Femur (tissue), 1 donor: ENCODE measurements at regions not wholly inside any gene's neighbourhood (a gene's known extent, or its start where the extent isn't known, plus 50 kb on each side); places are given as distances from the start of the nearest gene placed in this dataset.
A peak's percentile ranks its signal among the peaks of the same experiment; 100 is the strongest.
"Not testable (repeated sequence)": the region's sequence is repeated elsewhere in the genome, so short reads cannot be mapped to it uniquely, and the experiment has no call there.

Source experiments
- DNase-seq: peaks from one replicate; pipeline ENCODE4 v3.0.0-alpha.2; 2017

DNA sequence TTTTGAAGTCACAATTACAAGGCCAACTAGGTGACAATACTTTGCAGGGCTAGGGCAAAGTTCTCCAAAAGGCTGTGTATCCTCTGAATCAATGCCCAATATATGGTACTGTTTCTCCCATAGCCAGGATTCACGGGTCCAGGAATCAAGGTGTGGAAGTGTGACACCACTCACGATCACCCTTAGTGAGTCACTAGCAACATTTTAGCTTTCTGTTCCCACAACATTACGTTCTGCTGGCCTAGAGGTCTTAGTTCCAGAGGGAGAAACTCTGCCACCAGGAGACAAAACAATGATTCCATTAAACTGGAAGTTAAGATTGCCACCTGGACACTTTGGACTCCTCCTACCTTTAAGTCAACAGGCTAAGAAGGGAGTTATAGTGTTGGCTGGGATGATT lies 88.5 kb upstream of the RANBP6 start:
- DNase-seq, result not testable (repeated sequence)

DNA sequence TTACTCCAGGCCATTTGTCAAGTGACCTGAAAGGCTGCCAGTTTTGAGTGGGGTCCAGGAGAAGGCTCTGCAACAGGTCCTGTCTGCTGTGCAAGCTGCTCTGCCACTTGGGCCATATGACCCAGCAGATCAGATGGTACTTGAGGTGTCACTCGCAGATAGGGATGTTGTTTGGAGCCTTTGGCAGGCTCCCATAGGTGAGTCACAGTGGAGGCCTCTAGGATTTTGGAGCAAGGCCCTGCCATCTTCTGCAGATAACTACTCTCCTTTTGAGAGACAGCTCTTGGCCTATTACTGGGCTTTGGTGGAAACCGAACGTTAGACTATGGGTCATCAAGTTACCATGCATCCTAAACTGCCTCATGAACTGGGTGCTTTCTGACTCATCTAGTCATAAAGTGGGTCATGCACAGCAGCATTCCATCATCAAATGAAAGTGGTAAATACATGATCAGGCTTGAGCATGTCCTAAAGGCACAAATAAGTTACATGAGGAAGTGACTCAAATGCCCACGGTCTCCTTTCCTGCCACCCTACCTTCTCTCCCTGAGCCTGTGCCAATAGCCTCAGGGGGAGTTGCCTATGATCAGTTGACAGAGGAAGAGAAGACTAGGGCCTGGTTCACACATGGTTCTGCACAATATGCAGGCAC lies 87.0 kb upstream of the RANBP6 start:
- DNase-seq, result not testable (repeated sequence)

DNA sequence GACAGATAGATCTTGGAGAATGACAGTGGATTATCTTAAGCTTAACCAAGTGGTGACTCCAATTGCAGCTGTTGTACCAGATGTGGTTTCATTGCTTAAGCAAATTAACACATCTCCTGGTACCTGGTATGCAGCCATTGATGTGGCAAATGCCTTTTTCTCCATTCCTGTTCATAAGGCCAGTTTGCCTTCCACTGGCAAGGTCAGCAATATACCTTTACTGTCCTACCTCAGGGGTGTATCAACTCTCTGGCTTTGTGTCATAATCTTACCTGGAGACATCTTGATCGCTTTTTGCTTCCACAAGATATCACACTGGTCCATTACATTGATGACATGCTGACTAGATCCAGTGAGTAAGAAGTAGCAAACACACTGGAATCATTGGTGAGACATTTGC lies 86.3 kb upstream of the RANBP6 start:
- DNase-seq, result not testable (repeated sequence)

GRCh38 chr9:6099346-6099745 lies 83.9 kb upstream of the RANBP6 start:
- not testable (repeated sequence) for DNase-seq

DNA sequence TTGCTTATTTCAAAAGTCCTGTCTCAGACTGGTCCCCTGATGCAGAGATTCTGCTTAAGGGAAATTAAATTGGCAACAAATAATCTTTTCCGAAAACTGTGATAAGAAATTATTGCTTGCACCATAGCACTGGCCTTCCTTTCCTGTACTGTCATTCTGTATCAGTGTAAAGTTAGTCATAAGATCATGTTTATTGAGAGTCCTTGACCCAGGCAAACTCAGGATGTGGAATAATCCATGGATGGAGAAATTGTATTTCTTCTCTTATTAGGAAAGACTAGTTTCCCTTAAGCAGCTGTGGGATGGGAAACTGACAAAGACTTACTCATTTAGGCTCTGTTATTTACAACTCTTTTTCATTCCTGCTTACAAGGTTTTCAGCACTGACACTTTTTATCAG lies 83.0 kb upstream of the RANBP6 start:
- no peak for DNase-seq

DNA sequence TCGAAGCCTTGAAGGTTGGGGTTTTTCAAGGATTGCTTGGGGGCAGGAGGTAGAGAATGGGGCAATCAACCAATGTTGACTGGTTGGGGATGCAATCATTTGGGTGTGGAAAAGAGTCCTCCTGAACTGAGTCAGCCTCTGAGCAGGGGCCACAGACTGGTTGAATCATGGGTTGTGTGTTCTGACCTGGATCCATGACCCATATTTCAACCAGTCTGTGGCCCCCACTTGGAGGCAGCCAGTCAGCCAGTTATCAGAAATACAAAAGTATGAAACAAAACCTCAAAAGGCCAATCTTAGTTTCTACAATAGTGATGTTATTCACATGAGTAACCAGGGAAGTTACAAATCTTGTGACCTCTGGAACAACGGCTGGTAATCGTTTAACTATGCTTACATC lies 81.4 kb upstream of the RANBP6 start:
- no peak for DNase-seq

DNA sequence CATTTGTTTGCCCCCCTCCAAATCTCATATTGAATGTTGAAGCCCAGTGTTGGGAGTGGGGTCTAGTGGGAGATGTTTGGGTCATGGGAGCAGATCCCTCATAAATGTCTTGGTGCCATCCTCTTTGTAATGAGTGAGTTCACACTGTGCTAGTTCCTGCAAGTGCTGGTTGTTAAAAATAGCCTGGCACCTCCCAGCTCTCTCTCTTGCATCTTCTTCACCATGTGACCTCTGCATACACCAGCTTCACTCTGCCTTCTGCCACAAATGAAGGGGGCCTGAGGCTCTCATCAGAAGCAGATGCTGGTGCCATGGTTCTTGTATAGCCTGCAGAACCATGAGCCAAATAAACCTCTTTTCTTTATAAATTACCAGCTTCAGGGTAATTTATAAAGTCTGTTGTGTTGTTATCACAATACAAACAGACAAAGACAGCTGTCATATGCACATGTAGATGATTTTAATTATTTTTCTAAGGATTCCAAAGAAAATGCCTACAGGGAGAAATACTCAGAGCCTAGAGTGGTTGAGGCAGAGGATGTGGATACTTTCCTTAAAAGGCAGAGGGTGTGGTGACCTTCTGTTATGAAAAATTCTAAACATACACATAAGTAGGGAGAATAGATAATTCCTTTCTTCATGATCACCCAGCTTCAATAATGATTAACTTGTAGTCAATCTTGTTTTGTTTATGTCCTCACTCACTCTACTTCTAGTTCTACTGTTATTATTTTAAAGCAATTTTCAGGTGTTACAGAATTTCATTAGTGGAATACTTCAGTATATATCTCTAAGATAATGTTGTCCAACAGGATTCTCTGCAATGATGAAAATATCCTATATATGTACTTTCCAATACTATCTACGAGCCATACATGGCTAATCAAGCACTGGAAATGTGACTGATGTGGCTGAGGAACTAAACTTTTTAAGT lies 75.1 kb upstream of the RANBP6 start:
- DNase-seq, result no peak

DNA sequence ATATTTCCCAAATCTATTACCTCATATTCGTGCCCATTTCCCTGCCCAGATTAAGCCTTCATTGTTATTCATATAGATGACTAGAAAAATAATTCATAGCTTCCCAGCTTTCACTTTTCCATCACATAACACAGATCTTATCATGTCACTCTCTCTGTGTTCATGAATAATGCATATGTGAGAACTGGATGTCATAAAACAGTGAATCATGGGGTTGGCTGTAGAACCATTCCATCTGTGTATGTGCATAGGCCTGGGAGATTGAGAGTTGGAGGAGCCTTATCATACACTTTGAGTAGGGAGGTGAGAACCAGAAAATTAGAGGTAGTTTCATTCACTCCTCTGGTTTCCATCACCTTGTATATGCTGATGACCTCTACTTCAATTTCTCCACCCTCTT lies 73.9 kb upstream of the RANBP6 start:
- DNase-seq, result no peak

GRCh38 chr9:6086006-6086655 lies 70.7 kb upstream of the RANBP6 start:
- no peak for DNase-seq

DNA sequence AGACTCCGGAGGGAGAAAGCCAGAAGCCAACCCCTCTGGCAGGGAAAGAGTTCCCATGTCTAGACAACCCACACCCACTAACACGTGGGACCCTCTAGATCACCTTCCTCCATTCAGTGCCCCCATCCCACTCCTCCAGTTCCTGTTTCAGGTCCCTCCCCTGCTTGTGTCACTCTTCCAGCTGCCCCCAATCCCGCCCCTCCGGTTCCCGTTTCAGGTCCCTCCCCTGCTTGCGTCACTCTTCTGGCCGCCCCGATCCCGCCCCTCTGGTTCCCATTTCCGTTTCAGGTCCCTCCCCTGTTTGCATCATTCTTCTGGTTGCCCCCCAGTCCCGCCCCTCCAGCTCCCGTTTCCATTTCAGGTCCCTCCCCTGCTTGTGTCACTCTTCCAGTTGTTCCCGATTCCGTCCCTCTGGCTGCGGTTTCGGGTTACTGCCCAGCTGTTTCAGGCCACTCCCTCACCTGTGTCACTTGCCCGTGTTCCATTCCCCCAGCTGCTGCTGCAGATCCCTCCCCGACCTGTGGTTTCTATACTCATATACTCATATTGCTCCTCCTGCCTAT lies 64.8 kb upstream of the RANBP6 start:
- DNase-seq, result peak; percentile 94

DNA sequence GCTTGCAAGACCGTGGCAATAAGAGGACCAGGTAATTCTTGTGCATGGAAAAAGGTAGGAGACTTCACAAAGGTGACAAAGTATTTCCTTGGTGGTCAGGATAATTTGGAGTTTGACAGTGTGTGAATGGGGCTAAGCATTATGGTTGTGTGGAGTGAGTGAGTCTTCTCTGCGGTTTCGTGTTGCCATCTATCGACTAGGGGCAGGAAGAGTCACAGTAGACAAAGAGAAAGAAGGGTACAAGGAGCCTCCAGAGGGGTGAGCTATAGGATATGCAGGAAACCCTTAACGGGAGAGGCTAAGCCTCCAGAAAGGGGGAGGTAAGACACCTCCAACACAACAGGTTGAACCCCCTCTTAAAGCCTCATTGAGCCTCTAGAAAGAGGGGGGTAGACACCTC lies 64.0 kb upstream of the RANBP6 start:
- no peak for DNase-seq

GRCh38 chr9:6078382-6079105 lies 63.1 kb upstream of the RANBP6 start:
- no peak for DNase-seq

DNA sequence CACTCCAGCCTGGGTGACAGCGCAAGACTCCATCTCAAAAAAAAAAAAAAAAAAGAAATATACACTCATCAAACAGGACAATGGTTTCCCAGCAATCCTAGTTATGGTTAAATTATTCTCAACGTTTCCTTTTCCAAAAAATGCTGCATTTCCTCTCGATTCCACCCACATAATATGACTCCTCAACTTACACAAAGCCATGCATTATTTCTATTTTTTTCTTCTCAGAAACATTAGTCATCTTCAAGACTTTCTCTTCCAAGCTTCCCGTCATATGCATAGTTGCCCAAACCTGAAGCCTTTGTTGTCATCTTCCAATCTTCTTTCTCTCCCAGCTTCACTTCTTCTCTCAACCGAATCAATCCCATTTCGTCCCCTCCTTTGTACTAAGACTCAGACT lies 61.4 kb upstream of the RANBP6 start:
- no peak for DNase-seq

- no peak for DNase-seq
Observed at GRCh38 chr9:6073731-6074130, 58.3 kb upstream of the RANBP6 start.

DNA sequence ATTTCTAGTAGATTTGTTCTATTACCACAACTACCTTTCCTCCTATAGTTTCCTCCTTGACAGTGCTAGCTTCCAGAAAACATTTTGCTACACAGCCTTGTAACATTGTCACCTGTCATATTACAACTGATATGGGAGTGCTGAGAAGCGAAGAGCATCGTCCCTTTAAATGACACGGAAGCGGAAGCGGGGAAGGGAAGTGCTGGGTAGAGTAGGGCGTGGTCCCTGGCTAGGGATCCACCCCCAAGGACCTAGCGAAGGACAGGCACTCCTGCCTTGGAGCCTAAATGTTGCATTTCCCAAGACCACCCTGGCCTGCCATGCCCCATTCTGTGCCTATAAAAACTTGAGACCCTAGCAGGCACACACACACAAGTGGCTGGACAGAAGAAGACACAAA lies 57.4 kb upstream of the RANBP6 start:
- DNase-seq, result no peak

GRCh38 chr9:6072453-6072852 lies 57.0 kb upstream of the RANBP6 start:
- DNase-seq, result no peak

DNA sequence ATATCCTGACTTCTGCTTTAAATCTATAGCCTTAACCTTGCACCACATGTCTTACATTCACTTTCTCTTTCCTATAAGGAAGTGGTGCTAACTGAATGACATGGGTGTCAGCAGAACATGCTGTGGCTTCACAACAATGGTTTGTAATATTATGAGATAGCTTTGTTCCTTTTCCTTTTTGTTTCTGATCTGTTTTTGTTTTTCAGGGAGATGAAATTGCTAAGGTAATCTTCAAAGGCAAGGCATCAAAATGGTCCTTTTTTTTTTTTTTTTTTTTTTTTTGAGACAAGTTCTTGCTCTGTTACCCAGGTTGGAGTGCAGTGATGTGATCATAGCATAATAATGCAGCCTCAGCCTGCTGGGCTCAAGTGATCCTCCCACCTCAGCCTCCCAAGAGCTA lies 53.6 kb upstream of the RANBP6 start:
- no peak for DNase-seq

GRCh38 chr9:6067426-6067825 lies 52.0 kb upstream of the RANBP6 start:
- DNase-seq, result no peak
